ENCODE measurements at regions not wholly inside any gene's neighbourhood (a gene's known extent, or its start where the extent isn't known, plus 50 kb on each side); places are given as distances from the start of the nearest gene placed in this dataset.

DNA sequence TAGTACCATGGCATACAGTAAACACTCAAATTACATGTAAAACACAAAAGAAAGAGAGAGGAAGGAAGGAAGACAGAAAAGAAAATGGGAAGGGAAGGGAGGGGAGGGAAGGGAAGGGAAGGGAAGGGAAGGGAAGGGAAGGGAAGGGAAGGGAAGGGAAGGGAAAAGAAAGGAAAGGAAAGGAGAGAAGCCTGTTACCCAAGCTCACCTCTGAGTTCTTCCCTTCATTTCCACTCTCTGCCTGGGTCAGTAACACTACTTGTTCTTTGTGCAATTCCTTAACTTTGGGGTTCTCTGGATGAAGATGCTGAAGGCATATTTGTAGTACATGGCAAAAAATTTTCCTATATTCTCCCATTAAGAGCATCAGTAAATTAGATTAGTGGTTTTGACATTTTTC is 241.0 kb downstream of the RAB28 start:
- TF ChIP-seq POLR2AphosphoS5 (IDR thresholded peaks at IDR 0.05; ENCODE audit: borderline replicate concordance, low read depth, low read length) (no peak), EZH2 (IDR thresholded peaks at IDR 0.05) (no peak), FOXP2 (optimal IDR thresholded peaks at IDR 0.05; ENCODE audit: control extremely low read depth, extremely low read length, insufficient read depth) (no peak)
